IPS DF 4.7 (cell line): ENCODE measurements at regions not wholly inside any gene's neighbourhood (a gene's known extent, or its start where the extent isn't known, plus 50 kb on each side); places are given as distances from the start of the nearest gene placed in this dataset.

ENCODE experiments used
- DNase-seq: peaks from one replicate; pipeline ENCODE4 v3.0.0-alpha.2; 2013; ENCODE audit warnings: low spot score; ENCODE audit errors: extremely low read depth

GRCh38 chr17:56085576-56086267 lies 67.6 kb upstream of the ANKFN1 start:
- DNase-seq: no peak

GRCh38 chr17:56087199-56087598 lies 66.1 kb upstream of the ANKFN1 start:
- no peak for DNase-seq

- DNase-seq: no peak
These were observed 57.1 kb upstream of the ANKFN1 start for GRCh38 chr17:56096026-56096810.

- no peak for DNase-seq
These were observed 54.5 kb upstream of the ANKFN1 start for GRCh38 chr17:56098746-56099145.

- DNase-seq: no peak
These were observed 53.6 kb upstream of the ANKFN1 start for GRCh38 chr17:56099649-56100048.
